ENCODE measurements at regions not wholly inside any gene's neighbourhood (a gene's known extent, or its start where the extent isn't known, plus 50 kb on each side); places are given as distances from the start of the nearest gene placed in this dataset.
"Not testable (repeated sequence)": the region's sequence is repeated elsewhere in the genome, so short reads cannot be mapped to it uniquely, and the experiment has no call there.

- no peak overlapping the region for H3K4me3 ChIP-seq (ENCODE audit: low read depth, low read length)
- TF ChIP-seq CTCF (IDR thresholded peaks at IDR 0.05; ENCODE audit: insufficient read depth, low read depth, low read length) = no peak
- DNase-seq (ENCODE audit: low read depth) = no peak
These were observed 743.2 kb upstream of the RGS18 start for GRCh38 chr1:191414981-191415640.

GRCh38 chr1:191419842-191420241 lies 738.4 kb upstream of the RGS18 start:
- no peak overlapping the region for H3K4me3 ChIP-seq (ENCODE audit: low read depth, low read length)
- DNase-seq (ENCODE audit: low read depth) = no peak
- no peak for TF ChIP-seq CTCF (IDR thresholded peaks at IDR 0.05; ENCODE audit: insufficient read depth, low read depth, low read length)

GRCh38 chr1:191427593-191427992 lies 730.7 kb upstream of the RGS18 start:
- no peak for DNase-seq (ENCODE audit: low read depth)
- TF ChIP-seq CTCF (IDR thresholded peaks at IDR 0.05; ENCODE audit: insufficient read depth, low read depth, low read length) = no peak
- H3K4me3 ChIP-seq (ENCODE audit: low read depth, low read length) = no peak overlapping the region

- no peak overlapping the region for H3K4me3 ChIP-seq (ENCODE audit: low read depth, low read length)
- TF ChIP-seq CTCF (IDR thresholded peaks at IDR 0.05; ENCODE audit: insufficient read depth, low read depth, low read length) = no peak
- DNase-seq (ENCODE audit: low read depth) = no peak
These were observed 725.4 kb upstream of the RGS18 start for GRCh38 chr1:191432817-191433216.

GRCh38 chr1:191438979-191439378 lies 719.3 kb upstream of the RGS18 start:
- H3K4me3 ChIP-seq (ENCODE audit: low read depth, low read length) = no peak overlapping the region
- no peak for TF ChIP-seq CTCF (IDR thresholded peaks at IDR 0.05; ENCODE audit: insufficient read depth, low read depth, low read length)
- DNase-seq (ENCODE audit: low read depth) = no peak

GRCh38 chr1:191448279-191448678 lies 710.0 kb upstream of the RGS18 start:
- H3K4me3 ChIP-seq (ENCODE audit: low read depth, low read length); DNase-seq (ENCODE audit: low read depth): not testable (repeated sequence)

- no peak for TF ChIP-seq CTCF (IDR thresholded peaks at IDR 0.05; ENCODE audit: insufficient read depth, low read depth, low read length)
- DNase-seq (ENCODE audit: low read depth) = no peak
- H3K4me3 ChIP-seq (ENCODE audit: low read depth, low read length) = no peak overlapping the region
These were observed 705.7 kb upstream of the RGS18 start for GRCh38 chr1:191452586-191452985.
